Chondrocyte (in vitro differentiated cells): ENCODE measurements at regions not wholly inside any gene's neighbourhood (a gene's known extent, or its start where the extent isn't known, plus 50 kb on each side); places are given as distances from the start of the nearest gene placed in this dataset.

Experiments used
- DNase-seq: peaks from one replicate; pipeline ENCODE4 v3.0.0; 2021; ENCODE audit warnings: mixed read lengths, low spot score
- H3K27ac Mint-ChIP-seq: one replicate; pipeline ENCODE4 v1.8.0; 2021; ENCODE audit warnings: mild to moderate bottlenecking, moderate library complexity, mixed read lengths; ENCODE audit not compliant: unreplicated experiment
- H3K27me3 Mint-ChIP-seq: 2 replicates; pipeline ENCODE4 v1.8.0; 2021; ENCODE audit warnings: low read depth, mixed read lengths
- H3K36me3 Mint-ChIP-seq: 2 replicates; pipeline ENCODE4 v1.8.0; 2021; ENCODE audit warnings: low read depth, mixed read lengths
- H3K4me1 Mint-ChIP-seq: 2 replicates; pipeline ENCODE4 v1.8.0; 2021; ENCODE audit warnings: low read depth, mild to moderate bottlenecking, mixed read lengths
- H3K4me3 Mint-ChIP-seq: one replicate; pipeline ENCODE4 v1.8.0; 2021; ENCODE audit warnings: mild to moderate bottlenecking, moderate library complexity, mixed read lengths; ENCODE audit not compliant: unreplicated experiment
- H3K9me3 Mint-ChIP-seq: 2 replicates; pipeline ENCODE4 v1.8.0; 2021; ENCODE audit warnings: low read depth, mixed read lengths
- TF ChIP-seq, protein P1 (sequence below): fragments of 200-600 bp; sonication (generic); IDR thresholded peaks from 2 replicates; pipeline ENCODE4 v1.5.0; 2021; ENCODE audit warnings: antibody characterized with exemption, mild to moderate bottlenecking, moderate library complexity

DNA sequence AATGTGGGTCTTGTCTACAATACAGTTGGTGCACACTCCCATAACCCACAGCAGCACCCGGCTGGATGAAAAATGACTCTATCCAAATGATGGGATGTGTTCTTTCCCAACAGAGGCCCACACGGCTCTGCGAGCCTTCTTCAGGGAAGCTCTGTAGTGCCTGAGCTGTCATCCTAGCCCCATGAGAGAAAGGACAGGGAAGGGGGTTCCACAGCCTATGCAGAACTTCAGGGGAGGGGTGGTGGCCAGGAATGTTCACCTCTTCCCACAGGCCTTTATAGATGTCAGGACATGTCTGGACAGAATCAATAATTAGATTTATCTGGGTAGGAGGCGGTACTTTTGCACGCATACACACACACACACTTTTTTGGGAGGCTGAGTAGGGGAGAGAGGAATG is 109.0 kb downstream of the JCAD start:
- no peaks in the 10 kb centered on the region for H3K27me3 Mint-ChIP-seq
- no peak for DNase-seq
- peaks cover 78% of the 10 kb centered on the region for H3K4me1 Mint-ChIP-seq
- TF ChIP-seq, protein P1, sequence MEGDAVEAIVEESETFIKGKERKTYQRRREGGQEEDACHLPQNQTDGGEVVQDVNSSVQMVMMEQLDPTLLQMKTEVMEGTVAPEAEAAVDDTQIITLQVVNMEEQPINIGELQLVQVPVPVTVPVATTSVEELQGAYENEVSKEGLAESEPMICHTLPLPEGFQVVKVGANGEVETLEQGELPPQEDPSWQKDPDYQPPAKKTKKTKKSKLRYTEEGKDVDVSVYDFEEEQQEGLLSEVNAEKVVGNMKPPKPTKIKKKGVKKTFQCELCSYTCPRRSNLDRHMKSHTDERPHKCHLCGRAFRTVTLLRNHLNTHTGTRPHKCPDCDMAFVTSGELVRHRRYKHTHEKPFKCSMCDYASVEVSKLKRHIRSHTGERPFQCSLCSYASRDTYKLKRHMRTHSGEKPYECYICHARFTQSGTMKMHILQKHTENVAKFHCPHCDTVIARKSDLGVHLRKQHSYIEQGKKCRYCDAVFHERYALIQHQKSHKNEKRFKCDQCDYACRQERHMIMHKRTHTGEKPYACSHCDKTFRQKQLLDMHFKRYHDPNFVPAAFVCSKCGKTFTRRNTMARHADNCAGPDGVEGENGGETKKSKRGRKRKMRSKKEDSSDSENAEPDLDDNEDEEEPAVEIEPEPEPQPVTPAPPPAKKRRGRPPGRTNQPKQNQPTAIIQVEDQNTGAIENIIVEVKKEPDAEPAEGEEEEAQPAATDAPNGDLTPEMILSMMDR: no peak
- peaks cover 1% of the 10 kb centered on the region for H3K9me3 Mint-ChIP-seq
- no peaks in the 10 kb centered on the region for H3K36me3 Mint-ChIP-seq
- H3K4me3 Mint-ChIP-seq: no peak overlapping the region
- peak overlapping the region; percentile 92 for H3K27ac Mint-ChIP-seq

DNA sequence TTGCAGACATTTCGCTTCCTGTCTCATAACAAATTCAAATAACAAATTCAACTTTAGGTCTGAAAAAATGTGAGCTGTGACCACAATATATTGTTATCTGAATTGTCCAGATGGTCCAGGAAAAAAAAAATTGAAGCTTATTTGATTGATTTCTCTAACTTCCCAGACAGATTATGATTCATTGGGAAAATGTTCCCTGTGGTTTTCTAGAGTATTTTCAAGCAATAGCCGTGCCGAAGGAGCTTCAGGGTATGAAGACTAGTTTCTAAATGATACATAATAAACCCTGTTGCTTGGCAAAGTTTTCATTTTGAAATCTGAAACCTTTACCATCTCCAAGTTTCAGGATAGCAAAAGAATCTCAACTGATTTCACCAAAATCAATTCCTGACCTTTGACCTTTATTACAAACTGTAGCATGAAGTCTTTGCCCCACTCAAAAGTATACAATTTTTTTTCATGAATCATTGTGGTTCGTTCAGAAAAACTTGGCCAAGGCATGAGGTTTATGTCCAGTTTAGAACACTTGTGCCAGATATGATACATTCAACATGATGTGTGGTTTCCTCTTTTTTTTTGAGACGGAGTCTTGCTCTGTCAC is 109.9 kb downstream of the JCAD start:
- no peaks in the 10 kb centered on the region for H3K9me3 Mint-ChIP-seq
- H3K4me1 Mint-ChIP-seq: peaks cover 76% of the 10 kb centered on the region
- H3K27ac Mint-ChIP-seq: peak overlapping the region; percentile 92
- TF ChIP-seq, protein P1: no peak
- H3K36me3 Mint-ChIP-seq: no peaks in the 10 kb centered on the region
- no peaks in the 10 kb centered on the region for H3K27me3 Mint-ChIP-seq
- H3K4me3 Mint-ChIP-seq: peak overlapping the region; percentile 45
- DNase-seq: no peak

DNA sequence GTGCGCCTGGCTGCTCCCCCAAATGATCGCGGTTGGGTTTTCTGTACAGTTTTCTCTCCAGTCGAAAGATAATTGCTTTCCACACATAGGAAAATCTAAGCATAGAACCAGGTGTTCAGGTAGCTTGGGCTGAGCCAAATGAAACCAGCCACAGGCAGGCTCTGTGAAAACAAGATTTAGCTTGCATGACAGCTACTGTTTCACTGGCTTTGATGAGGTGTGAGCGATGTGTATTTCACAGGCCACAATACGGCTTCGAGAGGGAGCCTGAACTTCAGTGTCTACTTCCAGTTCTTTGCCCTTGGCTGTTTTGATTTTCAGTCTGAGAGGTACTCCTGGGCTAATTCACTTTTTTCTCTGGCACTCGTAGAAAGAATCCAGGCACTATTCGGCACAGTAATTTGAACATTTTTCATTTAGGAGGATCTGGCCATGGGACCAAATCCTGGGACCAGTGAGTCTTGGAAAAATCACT is 110.5 kb downstream of the JCAD start:
- Mint-ChIP-seq H3K27me3 (no peaks in the 10 kb centered on the region), H3K9me3 (no peaks in the 10 kb centered on the region), H3K4me1 (peaks cover 76% of the 10 kb centered on the region), H3K27ac (peak overlapping the region; percentile 92), H3K36me3 (no peaks in the 10 kb centered on the region), H3K4me3 (no peak overlapping the region)
- TF ChIP-seq, protein P1: no peak
- DNase-seq: no peak

DNA sequence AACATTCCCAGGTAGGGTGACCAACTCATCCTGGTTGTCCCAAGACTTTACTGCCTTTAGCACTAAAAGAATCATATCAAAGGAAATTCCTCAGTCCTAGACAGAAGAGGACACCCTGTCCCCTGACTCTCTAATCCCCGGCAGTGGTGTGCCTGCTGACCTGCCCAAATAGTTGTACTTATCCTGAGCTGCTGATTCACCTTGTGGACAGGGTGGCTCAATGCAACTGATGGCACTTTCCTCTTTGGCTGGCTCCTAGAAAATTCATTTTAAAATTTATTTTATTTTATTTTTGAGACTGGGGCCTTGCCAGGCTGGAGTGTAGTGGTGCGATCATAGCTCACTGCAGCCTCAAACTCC is 111.7 kb downstream of the JCAD start:
- DNase-seq: no peak
- TF ChIP-seq, protein P1: peak; percentile 55
- no peak overlapping the region for H3K4me3 Mint-ChIP-seq
- peaks cover 73% of the 10 kb centered on the region for H3K4me1 Mint-ChIP-seq
- H3K9me3 Mint-ChIP-seq: no peaks in the 10 kb centered on the region
- peak overlapping the region; percentile 92 for H3K27ac Mint-ChIP-seq
- no peaks in the 10 kb centered on the region for H3K27me3 Mint-ChIP-seq
- no peaks in the 10 kb centered on the region for H3K36me3 Mint-ChIP-seq

DNA sequence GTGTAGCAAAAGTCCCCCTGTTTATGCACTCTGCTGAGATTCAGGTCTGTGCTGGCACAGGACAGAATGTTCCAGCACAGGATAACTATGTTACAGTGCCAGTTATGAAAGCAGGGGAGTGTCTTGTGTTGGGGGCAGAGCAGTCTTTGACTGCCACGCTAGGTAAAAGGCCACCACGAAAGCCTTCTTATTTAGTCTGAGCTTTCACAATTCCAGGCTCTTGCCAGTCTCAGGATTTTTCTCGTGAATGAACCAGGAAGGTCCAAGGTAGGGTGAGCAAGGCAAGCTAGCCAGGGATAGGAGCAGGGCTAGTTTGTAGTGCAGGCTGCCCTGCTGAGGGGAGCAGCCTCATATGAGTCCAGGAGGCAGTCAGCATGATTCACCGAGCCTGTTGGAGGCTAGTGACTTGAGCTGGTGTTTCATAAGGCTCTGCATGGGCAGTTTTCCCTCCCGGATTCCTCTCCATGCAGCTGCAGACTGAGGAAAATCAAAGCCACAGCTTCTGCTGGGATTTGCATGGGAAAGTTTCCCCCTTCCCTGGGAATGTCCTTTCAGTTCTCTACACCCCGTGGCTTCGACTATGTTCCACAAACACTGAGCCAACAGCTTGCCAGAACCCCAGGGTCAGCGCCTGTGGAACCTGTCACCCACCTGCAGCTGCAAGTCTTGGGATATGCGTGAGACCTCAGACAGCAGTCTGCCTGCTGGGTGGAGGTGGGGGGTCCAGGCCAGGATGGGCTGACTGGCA is 112.3 kb downstream of the JCAD start:
- Mint-ChIP-seq H3K36me3 (no peaks in the 10 kb centered on the region), H3K27me3 (no peaks in the 10 kb centered on the region), H3K9me3 (no peaks in the 10 kb centered on the region), H3K4me1 (peaks cover 70% of the 10 kb centered on the region), H3K4me3 (peak overlapping the region; percentile 17), H3K27ac (peak overlapping the region; percentile 92)
- no peak for DNase-seq
- TF ChIP-seq, protein P1: no peak
